HCT116 (cell line): ENCODE measurements at regions not wholly inside any gene's neighbourhood (a gene's known extent, or its start where the extent isn't known, plus 50 kb on each side); places are given as distances from the start of the nearest gene placed in this dataset.

ENCODE experiments used
- ATAC-seq: fragments of 200-7000 bp; cut with Tn5 transposase; 2 replicates; pipeline ENCODE4 v1.9.1; 2020; ENCODE audit warnings: mild to moderate bottlenecking, moderate library complexity
- BruUV-seq: library from RNA; stranded (reverse); fragments of 400-500 nt; replicated peaks from 2 replicates; lab custom pipeline; 2021; lab: Mats Ljungman, UMichigan
- CTCF ChIA-PET: fragments of 300-600 bp; sonication (Branson Sonifier 250); formaldehyde crosslinking; loops from one replicate; lab custom pipeline; 2021; ENCODE audit warnings: antibody characterized with exemption; lab: Charles Lee
- POLR2A ChIA-PET: fragments of 300-600, 350-600 bp; sonication (Branson Sonifier 250); formaldehyde crosslinking; loops from one replicate; lab custom pipeline; 2021; ENCODE audit warnings: antibody characterized with exemption; lab: Charles Lee
- RAD21 ChIA-PET, 2 experiments: fragments of 300-600 bp; sonication (Branson Sonifier 250); formaldehyde crosslinking; loops; one replicate each; lab custom pipeline; 2023; ENCODE audit warnings: low total read pairs in 2 of 2; ENCODE audit not compliant: uncharacterized antibody in 2 of 2, unreplicated experiment in 2 of 2, low non-redundant PET in 1 of 2; lab: Charles Lee
- DNase-seq: peaks from one replicate; pipeline ENCODE4 v3.0.0-alpha.2; 2010; ENCODE audit warnings: low read depth, low spot score
- H2AFZ ChIP-seq: fragments of 200-600 bp; shearing (Covaris generic), sonication (generic); 2 replicates; pipeline ENCODE4 v1.6.1; 2017; ENCODE audit warnings: low read depth, mixed run types, mixed read lengths, antibody characterized with exemption, low read length; ENCODE audit not compliant: poor library complexity, severe bottlenecking
- H3K27ac ChIP-seq: 2 replicates; pipeline ENCODE4 v1.5.1; 2012; ENCODE audit warnings: low read depth, low read length
- H3K27me3 ChIP-seq: fragments of 200-600 bp; sonication (generic); 2 replicates; pipeline ENCODE4 v1.6.1; 2016; ENCODE audit warnings: mixed run types, low read length, mixed read lengths; ENCODE audit not compliant: insufficient read depth
- H3K36me3 ChIP-seq, 2 experiments: fragments of 200-500 bp in 1 of 2; fragments of 200-600 bp in 1 of 2; sonication (Bioruptor generic) in 1 of 2; sonication (generic) in 1 of 2; 2 replicates each; pipeline versions ENCODE4 v1.5.1 to v1.6.1; 2014 to 2016; ENCODE audit warnings: low read length in 2 of 2, inconsistent platforms in 1 of 2, mixed read lengths in 1 of 2, mixed run types in 1 of 2; ENCODE audit not compliant: insufficient read depth in 2 of 2, control insufficient read depth in 1 of 2
- H3K4me1 ChIP-seq, 2 experiments: fragments of 200-600 bp in 1 of 2; sonication (generic) in 1 of 2; 2 replicates each; pipeline versions ENCODE4 v1.5.1 to v1.6.1; 2012 to 2017; ENCODE audit warnings: low read length in 2 of 2, inconsistent platforms in 1 of 2, mild to moderate bottlenecking in 1 of 2, mixed read lengths in 1 of 2, mixed run types in 1 of 2, moderate library complexity in 1 of 2; ENCODE audit not compliant: insufficient read depth in 2 of 2, control insufficient read depth in 1 of 2
- H3K4me2 ChIP-seq: fragments of 200-600 bp; sonication (generic); 2 replicates; pipeline ENCODE4 v1.6.1; 2017; ENCODE audit warnings: mixed run types, low read length, mixed read lengths
- H3K4me3 ChIP-seq, 2 experiments: fragments of 200-600 bp in 1 of 2; sonication (generic) in 1 of 2; replicated peaks in 1 of 2; 2 replicates each; pipeline ENCODE4 v1.5.1; 2011 to 2016; ENCODE audit warnings: low read length in 2 of 2, control low read depth in 1 of 2, low read depth in 1 of 2, mild to moderate bottlenecking in 1 of 2, mixed read lengths in 1 of 2, mixed run types in 1 of 2
- H3K79me2 ChIP-seq: fragments of 200-600 bp; sonication (generic); 2 replicates; pipeline ENCODE4 v1.6.1; 2017; ENCODE audit warnings: mild to moderate bottlenecking, mixed run types, low read length, moderate library complexity, mixed read lengths; ENCODE audit not compliant: insufficient read depth
- H3K9ac ChIP-seq: fragments of 200-600 bp; sonication (generic); 2 replicates; pipeline ENCODE4 v1.6.1; 2016; ENCODE audit warnings: low read length, mixed read lengths
- H3K9me2 ChIP-seq: fragments of 200-600 bp; sonication (generic), shearing (Covaris generic); 2 replicates; pipeline ENCODE4 v1.6.1; 2017; ENCODE audit warnings: mixed run types, mild to moderate bottlenecking, moderate library complexity; ENCODE audit not compliant: insufficient read depth
- H3K9me3 ChIP-seq, 2 experiments: fragments of 200-500 bp in 1 of 2; fragments of 200-600 bp in 1 of 2; sonication (Bioruptor generic) in 1 of 2; sonication (generic) in 1 of 2; 2 replicates each; pipeline ENCODE4 v1.6.1; 2014 to 2017; ENCODE audit warnings: low read length in 2 of 2, mixed read lengths in 2 of 2, inconsistent platforms in 1 of 2, low read depth in 1 of 2, mild to moderate bottlenecking in 1 of 2, mixed run types in 1 of 2, moderate library complexity in 1 of 2; ENCODE audit not compliant: control insufficient read depth in 1 of 2, insufficient read depth in 1 of 2
- H4K20me1 ChIP-seq: fragments of 200-600 bp; sonication (generic), shearing (Covaris generic); 2 replicates; pipeline ENCODE4 v1.6.1; 2017; ENCODE audit warnings: mixed run types, mild to moderate bottlenecking, moderate library complexity; ENCODE audit not compliant: insufficient read depth
- ATF3 ChIP-seq: IDR thresholded peaks from 2 replicates; pipeline ENCODE4 v1.6.1; 2012
- CBX3 ChIP-seq: IDR thresholded peaks from 2 replicates; pipeline ENCODE4 v1.6.1; 2012; ENCODE audit warnings: low read depth
- CEBPB ChIP-seq: IDR thresholded peaks from 2 replicates; pipeline ENCODE4 v1.6.1; 2012; ENCODE audit warnings: low read depth
- CTCF ChIP-seq, 3 experiments: fragments of 200-600 bp in 1 of 3; sonication (generic) in 1 of 3; IDR thresholded peaks in 2 of 3; conservative IDR thresholded peaks in 1 of 3; 2 replicates each; pipeline ENCODE4 v1.5.1; 2012 to 2017; ENCODE audit warnings: low read depth in 2 of 3, low read length in 2 of 3, antibody characterized with exemption in 1 of 3, borderline replicate concordance in 1 of 3, control low read depth in 1 of 3, mild to moderate bottlenecking in 1 of 3, mixed read lengths in 1 of 3, mixed run types in 1 of 3, moderate library complexity in 1 of 3; ENCODE audit not compliant: insufficient read depth in 1 of 3
- EGR1 ChIP-seq: IDR thresholded peaks from 2 replicates; pipeline ENCODE4 v1.6.1; 2012; ENCODE audit warnings: low read depth
- ELF1 ChIP-seq: IDR thresholded peaks from 2 replicates; pipeline ENCODE4 v1.6.1; 2012; ENCODE audit warnings: low read depth, borderline replicate concordance
- POLR2A ChIP-seq: IDR thresholded peaks from 2 replicates; pipeline ENCODE4 v1.7.0; 2011; ENCODE audit warnings: borderline replicate concordance; ENCODE audit not compliant: insufficient read depth, insufficient read length; ENCODE audit errors: extremely low read depth
- REST ChIP-seq: IDR thresholded peaks from 2 replicates; pipeline ENCODE4 v1.6.1; 2012; ENCODE audit warnings: low read depth
- SRF ChIP-seq: IDR thresholded peaks from 2 replicates; pipeline ENCODE4 v1.6.1; 2012; ENCODE audit warnings: low read depth
- TCF7L2 ChIP-seq: IDR thresholded peaks from 2 replicates; pipeline ENCODE4 v1.7.0; 2011; ENCODE audit warnings: borderline replicate concordance, inconsistent platforms; ENCODE audit not compliant: insufficient read depth, insufficient read length; ENCODE audit errors: extremely low read depth
- YY1 ChIP-seq: IDR thresholded peaks from 2 replicates; pipeline ENCODE4 v1.6.1; 2011; ENCODE audit warnings: low read length, low read depth, moderate library complexity, mild to moderate bottlenecking; ENCODE audit not compliant: insufficient replicate concordance; ENCODE audit errors: extremely low read depth
- intact Hi-C: fragments of 100-400 bp; cut with micrococcal nuclease; formaldehyde crosslinking; loops from 2 replicates; pipeline ENCODE4 v1.10.0; 2022
- TF ChIP-seq, protein P1 (sequence below): IDR thresholded peaks from 2 replicates; pipeline ENCODE4 v1.6.1; 2011; ENCODE audit warnings: mild to moderate bottlenecking, low read length, moderate library complexity; ENCODE audit not compliant: insufficient replicate concordance; ENCODE audit errors: extremely low read depth

- no peak overlapping the region for H2AFZ ChIP-seq
- no peaks in the 10 kb centered on the region for H3K27me3 ChIP-seq
- ChIA-PET CTCF (no interaction called here), RAD21 (no interaction called here), POLR2A (interaction anchor here (0.7 kb wide), 1 partner anchor 312 kb away, joined by 3 read pairs; no protein-coding TSS in a partner anchor)
- intact Hi-C loops: loop anchor here (5.0 to 10.0 kb wide), 2 partner anchors 66 to 303 kb away; no protein-coding TSS in a partner anchor
- no peak overlapping the region for H3K4me3 ChIP-seq
- BruUV-seq: no TSS peak
- peaks cover 47 to 77% of the 10 kb centered on the region in 2 experiments for H3K4me1 ChIP-seq
- no peak overlapping the region for H3K27ac ChIP-seq
- no peak for TF ChIP-seq REST
- no peak for TF ChIP-seq TCF7L2
- TF ChIP-seq YY1: no peak
- no peak for TF ChIP-seq POLR2A
- no peak for TF ChIP-seq SRF
- TF ChIP-seq CTCF (IDR thresholded peaks at IDR 0.05 in 2 of 3, conservative IDR thresholded peaks at IDR 0.05 in 1 of 3; ENCODE audit: borderline replicate concordance in 1 of 3, insufficient read depth in 1 of 3, low read depth in 2 of 3, low read length in 2 of 3): no peak
- TF ChIP-seq ELF1: no peak
- no peak for TF ChIP-seq CBX3
- no peak for TF ChIP-seq CEBPB
- TF ChIP-seq, protein P1, sequence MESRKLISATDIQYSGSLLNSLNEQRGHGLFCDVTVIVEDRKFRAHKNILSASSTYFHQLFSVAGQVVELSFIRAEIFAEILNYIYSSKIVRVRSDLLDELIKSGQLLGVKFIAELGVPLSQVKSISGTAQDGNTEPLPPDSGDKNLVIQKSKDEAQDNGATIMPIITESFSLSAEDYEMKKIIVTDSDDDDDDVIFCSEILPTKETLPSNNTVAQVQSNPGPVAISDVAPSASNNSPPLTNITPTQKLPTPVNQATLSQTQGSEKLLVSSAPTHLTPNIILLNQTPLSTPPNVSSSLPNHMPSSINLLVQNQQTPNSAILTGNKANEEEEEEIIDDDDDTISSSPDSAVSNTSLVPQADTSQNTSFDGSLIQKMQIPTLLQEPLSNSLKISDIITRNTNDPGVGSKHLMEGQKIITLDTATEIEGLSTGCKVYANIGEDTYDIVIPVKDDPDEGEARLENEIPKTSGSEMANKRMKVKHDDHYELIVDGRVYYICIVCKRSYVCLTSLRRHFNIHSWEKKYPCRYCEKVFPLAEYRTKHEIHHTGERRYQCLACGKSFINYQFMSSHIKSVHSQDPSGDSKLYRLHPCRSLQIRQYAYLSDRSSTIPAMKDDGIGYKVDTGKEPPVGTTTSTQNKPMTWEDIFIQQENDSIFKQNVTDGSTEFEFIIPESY: no peak
- no peak for TF ChIP-seq ATF3
- TF ChIP-seq EGR1: no peak
- H3K9me3 ChIP-seq: no peaks in the 10 kb centered on the region
- no peaks in the 10 kb centered on the region for H3K36me3 ChIP-seq
- no peak overlapping the region for H3K9ac ChIP-seq
- no peaks in the 10 kb centered on the region for H3K9me2 ChIP-seq
- DNase-seq (no peak), ATAC-seq (no peak)
- peaks cover 4% of the 10 kb centered on the region; the same call in 1 of the 2 replicates for H3K79me2 ChIP-seq
- no peaks in the 10 kb centered on the region for H4K20me1 ChIP-seq
- peak overlapping the region; percentile 10; the same call in 1 of the 2 replicates for H3K4me2 ChIP-seq
These were observed 125.5 kb upstream of the CIBAR2 start for GRCh38 chr16:85237817-85238216.
